Psoas muscle (tissue), 7 donors: ENCODE measurements at regions not wholly inside any gene's neighbourhood (a gene's known extent, or its start where the extent isn't known, plus 50 kb on each side); places are given as distances from the start of the nearest gene placed in this dataset.
A peak's percentile ranks its signal among the peaks of the same experiment; 100 is the strongest.

Source experiments
- ATAC-seq, 4 donors: fragments of 200-7000 bp; cut with Tn5 transposase; one replicate each; pipeline ENCODE4 v1.9.1; 2020; ENCODE audit warnings: moderate library complexity in 3 of 4, mild to moderate bottlenecking in 2 of 4
- DNase-seq, 2 donors: peaks; one replicate each; pipeline ENCODE4 v3.0.0-alpha.2; 2020
- H3K27ac ChIP-seq: fragments of 200-600 bp; one replicate; pipeline ENCODE4 v1.8.0; 2022
- H3K27me3 ChIP-seq, 3 donors: fragments of 200-600 bp in 1 of 3; one replicate each; pipeline versions ENCODE4 v1.6.1 to v1.8.0; 2013 to 2022; ENCODE audit warnings: low read length in 2 of 3, mild to moderate bottlenecking in 2 of 3, moderate library complexity in 1 of 3; ENCODE audit not compliant: insufficient read depth in 3 of 3
- H3K36me3 ChIP-seq, 2 donors: fragments of 200-600 bp in 1 of 2; one replicate each; pipeline versions ENCODE4 v1.6.1 to v1.8.0; 2013 to 2022; ENCODE audit warnings: low read depth in 1 of 2, mild to moderate bottlenecking in 1 of 2, moderate library complexity in 1 of 2; ENCODE audit not compliant: insufficient read depth in 1 of 2
- H3K4me1 ChIP-seq: fragments of 200-600 bp; one replicate; pipeline ENCODE4 v1.8.0; 2022
- H3K4me3 ChIP-seq: fragments of 200-600 bp; one replicate; pipeline ENCODE4 v1.8.0; 2022; ENCODE audit warnings: mild to moderate bottlenecking
- H3K9me3 ChIP-seq: fragments of 200-600 bp; one replicate; pipeline ENCODE4 v1.8.0; 2022
- CTCF ChIP-seq: fragments of 200-600 bp; IDR thresholded peaks from one replicate; pipeline ENCODE4 v1.8.0; 2022; ENCODE audit warnings: antibody characterized with exemption
- WGBS, 3 donors: extraction: QIAGEN DNeasy Blood & Tissue Kit; methylation state at CpG; one replicate each; pipeline versions ENCODE4 v1.1.6 to v1.1.7; 2013; 5-methylcytosine and 5-hydroxymethylcytosine counted together
- intact Hi-C, 2 donors: fragments of 100-400 bp; cut with DNase I; formaldehyde crosslinking; loops; one replicate each; pipeline versions ENCODE4 v1.11.0 to v1.14.2; 2022
- donor health status: healthy with polysubstance abuse.
- donor health status: DM: no; HTN: no; CAD: no; lungs with moderate emphysema.
- donor health status: Bipolar disorder and iron deficiency.
- donor health status: healthy.
- donor health status: DM: yes; HTN: yes; CAD: no.
- donor health status: DM: no; HTN: no; CAD: no.
- donor health status: DM: yes; HTN: yes; CAD: no.

- TF ChIP-seq CTCF, result no peak
- Histone ChIP-seq H3K4me1 (no peaks in the 10 kb centered on the region), H3K36me3 (no peaks in the 10 kb centered on the region), H3K4me3 (no peak overlapping the region), H3K27me3 (peaks cover 0 to 52% (median 9%) of the 10 kb centered on the region in 3 donors), H3K27ac (no peak overlapping the region), H3K9me3 (no peaks in the 10 kb centered on the region)
- WGBS, 3 donors, result 27 to 47% (median 43%) methylated on average over 9 to 10 of the region's 10 CpGs
- ATAC-seq, result peak in 1 of 4 donors; percentile 19
- DNase-seq, result no peak
- intact Hi-C loops, result no loop called here
Measured at GRCh38 chr16:89034573-89034961, 57.6 kb upstream of the CBFA2T3 start.

GRCh38 chr16:89034971-89035668, 58.1 kb upstream of the CBFA2T3 start:
- Histone ChIP-seq H3K27me3 (peaks cover 0 to 53% (median 12%) of the 10 kb centered on the region in 3 donors), H3K36me3 (no peaks in the 10 kb centered on the region), H3K4me1 (no peaks in the 10 kb centered on the region), H3K4me3 (no peak overlapping the region), H3K9me3 (no peaks in the 10 kb centered on the region), H3K27ac (no peak overlapping the region)
- DNase-seq, result no peak
- intact Hi-C loops, result no loop called here
- ATAC-seq, result no peak
- TF ChIP-seq CTCF, result no peak
- 45 to 51% (median 50%) methylated on average over 21 to 23 of the region's 23 CpGs for WGBS, 3 donors

- Histone ChIP-seq H3K27me3 (peaks cover 0 to 57% (median 13%) of the 10 kb centered on the region in 3 donors), H3K9me3 (no peaks in the 10 kb centered on the region), H3K36me3 (no peaks in the 10 kb centered on the region), H3K4me1 (no peaks in the 10 kb centered on the region), H3K27ac (no peak overlapping the region), H3K4me3 (no peak overlapping the region)
- ATAC-seq (no peak), DNase-seq (no peak)
- intact Hi-C loops, result no loop called here
- WGBS, 3 donors, result 56 to 59% (median 57%) methylated on average over 20 to 22 of the region's 22 CpGs
- TF ChIP-seq CTCF, result no peak
Measured at GRCh38 chr16:89035669-89036570, 57.7 kb upstream of the ACSF3 start.

- ATAC-seq (no peak), DNase-seq (no peak)
- no peaks in the 10 kb centered on the region for H3K9me3 ChIP-seq
- no peak overlapping the region for H3K4me3 ChIP-seq
- 80 to 90% (median 83%) methylated on average over 15 of the region's 15 CpGs for WGBS, 3 donors
- no peaks in the 10 kb centered on the region for H3K36me3 ChIP-seq
- peaks cover 0 to 61% (median 15%) of the 10 kb centered on the region in 3 donors for H3K27me3 ChIP-seq
- no peak overlapping the region for H3K27ac ChIP-seq
- no peak for TF ChIP-seq CTCF
- H3K4me1 ChIP-seq, result no peaks in the 10 kb centered on the region
- intact Hi-C loops, result no loop called here
Measured at GRCh38 chr16:89036776-89037175, 56.9 kb upstream of the ACSF3 start.
